ENCODE measurements at regions not wholly inside any gene's neighbourhood (a gene's known extent, or its start where the extent isn't known, plus 50 kb on each side); places are given as distances from the start of the nearest gene placed in this dataset.

GRCh38 chr3:63146154-63146553 lies 132.0 kb upstream of the SYNPR start:
- intact Hi-C loops (cut with DNase I): no loop called here
- TF ChIP-seq, protein P1, sequence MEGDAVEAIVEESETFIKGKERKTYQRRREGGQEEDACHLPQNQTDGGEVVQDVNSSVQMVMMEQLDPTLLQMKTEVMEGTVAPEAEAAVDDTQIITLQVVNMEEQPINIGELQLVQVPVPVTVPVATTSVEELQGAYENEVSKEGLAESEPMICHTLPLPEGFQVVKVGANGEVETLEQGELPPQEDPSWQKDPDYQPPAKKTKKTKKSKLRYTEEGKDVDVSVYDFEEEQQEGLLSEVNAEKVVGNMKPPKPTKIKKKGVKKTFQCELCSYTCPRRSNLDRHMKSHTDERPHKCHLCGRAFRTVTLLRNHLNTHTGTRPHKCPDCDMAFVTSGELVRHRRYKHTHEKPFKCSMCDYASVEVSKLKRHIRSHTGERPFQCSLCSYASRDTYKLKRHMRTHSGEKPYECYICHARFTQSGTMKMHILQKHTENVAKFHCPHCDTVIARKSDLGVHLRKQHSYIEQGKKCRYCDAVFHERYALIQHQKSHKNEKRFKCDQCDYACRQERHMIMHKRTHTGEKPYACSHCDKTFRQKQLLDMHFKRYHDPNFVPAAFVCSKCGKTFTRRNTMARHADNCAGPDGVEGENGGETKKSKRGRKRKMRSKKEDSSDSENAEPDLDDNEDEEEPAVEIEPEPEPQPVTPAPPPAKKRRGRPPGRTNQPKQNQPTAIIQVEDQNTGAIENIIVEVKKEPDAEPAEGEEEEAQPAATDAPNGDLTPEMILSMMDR (IDR thresholded peaks at IDR 0.05): no peak
- H3K9me3 ChIP-seq: no peaks in the 10 kb centered on the region

DNA sequence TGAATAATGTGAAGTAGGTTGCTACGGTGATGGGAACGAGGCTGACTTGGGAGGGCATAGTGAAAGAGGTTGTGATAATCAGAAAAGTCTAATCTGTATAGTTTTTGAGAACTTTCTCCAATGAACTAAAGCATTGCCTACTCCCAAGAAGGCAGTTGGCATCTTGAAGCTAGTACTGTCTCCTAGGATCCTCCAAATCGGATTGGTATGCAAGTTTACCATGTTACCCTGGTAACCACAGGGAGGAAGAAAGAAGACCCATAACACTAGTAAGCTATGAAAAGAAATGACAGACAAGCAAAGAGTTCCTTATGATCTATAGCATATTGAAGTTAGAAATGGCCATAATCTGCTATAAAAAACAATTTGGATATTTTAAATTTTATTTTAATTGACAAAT lies 127.2 kb upstream of the SYNPR start:
- no peak overlapping the region for H3K27ac ChIP-seq
- H3K4me1 ChIP-seq: no peaks in the 10 kb centered on the region
- TF ChIP-seq, protein P1 (IDR thresholded peaks at IDR 0.05): no peak
- no peak for DNase-seq (ENCODE audit: low spot score in 2 of 2)
- H3K4me3 ChIP-seq: no peak overlapping the region
- no peaks in the 10 kb centered on the region for H3K36me3 ChIP-seq
- no peaks in the 10 kb centered on the region for H3K9me3 ChIP-seq
- H3K27me3 ChIP-seq: no peaks in the 10 kb centered on the region
- intact Hi-C loops (cut with DNase I): no loop called here

More at GRCh38 chr3:63146154-63146553, 132.0 kb upstream of the SYNPR start:
- DNase-seq (ENCODE audit: low spot score in 2 of 2): no peak
- H3K27ac ChIP-seq: no peak overlapping the region
- H3K4me3 ChIP-seq: no peak overlapping the region
- no peaks in the 10 kb centered on the region for H3K27me3 ChIP-seq
- no peaks in the 10 kb centered on the region for H3K4me1 ChIP-seq
- no peaks in the 10 kb centered on the region for H3K36me3 ChIP-seq

DNA sequence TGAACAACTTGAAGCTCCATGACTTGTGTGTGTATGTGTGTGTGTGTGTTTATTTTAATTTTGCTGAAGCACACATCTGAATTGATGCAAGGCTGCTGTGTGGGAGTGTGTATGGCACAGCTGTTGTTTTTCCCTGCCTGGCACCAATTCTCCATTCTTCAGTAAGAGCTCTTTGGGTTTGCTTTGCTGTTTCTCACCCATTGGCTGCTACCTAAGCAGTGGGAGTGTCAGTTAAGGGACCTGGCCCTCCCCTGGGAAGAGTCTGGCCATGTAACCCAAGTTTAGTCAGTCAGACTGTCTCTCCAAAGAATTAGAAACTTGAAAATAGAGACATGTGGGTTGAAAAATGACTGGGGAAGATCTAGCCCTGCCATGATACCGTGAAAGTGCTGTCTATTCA lies 126.2 kb upstream of the SYNPR start:
- H3K9me3 ChIP-seq: no peaks in the 10 kb centered on the region
- no peaks in the 10 kb centered on the region for H3K36me3 ChIP-seq
- H3K27me3 ChIP-seq: no peaks in the 10 kb centered on the region
- no peak for DNase-seq (ENCODE audit: low spot score in 2 of 2)
- intact Hi-C loops (cut with DNase I): no loop called here
- TF ChIP-seq, protein P1 (IDR thresholded peaks at IDR 0.05): no peak
- H3K4me3 ChIP-seq: no peak overlapping the region
- H3K4me1 ChIP-seq: no peaks in the 10 kb centered on the region
- no peak overlapping the region for H3K27ac ChIP-seq

GRCh38 chr3:63159764-63160163 lies 118.3 kb upstream of the SYNPR start:
- DNase-seq (ENCODE audit: low spot score in 2 of 2): no peak
- TF ChIP-seq, protein P1 (IDR thresholded peaks at IDR 0.05): no peak
- intact Hi-C loops (cut with DNase I): no loop called here
- Histone ChIP-seq H3K27me3 (no peaks in the 10 kb centered on the region), H3K4me1 (no peaks in the 10 kb centered on the region), H3K4me3 (no peak overlapping the region), H3K27ac (no peak overlapping the region), H3K36me3 (no peaks in the 10 kb centered on the region), H3K9me3 (no peaks in the 10 kb centered on the region)

- no peak for DNase-seq (ENCODE audit: low spot score in 2 of 2)
- no peaks in the 10 kb centered on the region for H3K9me3 ChIP-seq
- no peaks in the 10 kb centered on the region for H3K36me3 ChIP-seq
- H3K27ac ChIP-seq: no peak overlapping the region
- no peaks in the 10 kb centered on the region for H3K4me1 ChIP-seq
- H3K4me3 ChIP-seq: no peak overlapping the region
- H3K27me3 ChIP-seq: no peaks in the 10 kb centered on the region
- TF ChIP-seq, protein P1 (IDR thresholded peaks at IDR 0.05): no peak
- intact Hi-C loops (cut with DNase I): no loop called here
These were observed 111.0 kb upstream of the SYNPR start for GRCh38 chr3:63167113-63167512.

DNA sequence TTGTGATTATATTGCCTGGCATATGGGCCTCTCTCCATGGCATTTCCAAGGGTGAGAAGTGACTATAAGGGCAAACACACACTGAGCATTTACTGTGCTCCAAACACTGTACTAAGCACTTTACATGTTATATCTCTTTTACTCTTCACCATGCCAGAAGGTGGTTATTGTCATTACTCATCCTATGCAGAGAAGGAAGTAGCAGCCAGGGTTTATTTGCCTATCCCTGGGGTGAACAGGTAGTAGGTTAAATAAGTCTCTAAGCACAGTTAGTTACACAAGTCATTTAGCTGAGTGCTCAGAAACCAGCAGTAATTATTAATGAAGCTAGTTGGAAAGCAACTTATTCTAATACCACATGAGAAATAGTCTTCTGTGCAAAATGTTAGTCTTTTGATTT lies 109.9 kb upstream of the SYNPR start:
- H3K9me3 ChIP-seq: no peaks in the 10 kb centered on the region
- DNase-seq (ENCODE audit: low spot score in 2 of 2): no peak
- H3K36me3 ChIP-seq: no peaks in the 10 kb centered on the region
- intact Hi-C loops (cut with DNase I): no loop called here
- H3K27me3 ChIP-seq: no peaks in the 10 kb centered on the region
- no peak overlapping the region for H3K27ac ChIP-seq
- no peak overlapping the region for H3K4me3 ChIP-seq
- TF ChIP-seq, protein P1 (IDR thresholded peaks at IDR 0.05): no peak
- no peaks in the 10 kb centered on the region for H3K4me1 ChIP-seq
